NCI-H2081 (cell line): ENCODE measurements at regions not wholly inside any gene's neighbourhood (a gene's known extent, or its start where the extent isn't known, plus 50 kb on each side); places are given as distances from the start of the nearest gene placed in this dataset.

Experiments
- DNase-seq, 2 experiments: peaks; one replicate each; lab custom pipeline; 2025; lab: John Stamatoyannopoulos, UW

GRCh38 chr7:68640103-68640502 lies 958.2 kb upstream of the AUTS2 start:
- DNase-seq: no peak

GRCh38 chr7:68642727-68643126 lies 955.5 kb upstream of the AUTS2 start:
- DNase-seq: no peak

GRCh38 chr7:68663392-68663791 lies 934.9 kb upstream of the AUTS2 start:
- no peak for DNase-seq

GRCh38 chr7:68671046-68671445 lies 927.2 kb upstream of the AUTS2 start:
- no peak for DNase-seq

- no peak for DNase-seq
Measured at GRCh38 chr7:68671671-68672070, 926.6 kb upstream of the AUTS2 start.

GRCh38 chr7:68674826-68675225 lies 923.4 kb upstream of the AUTS2 start:
- DNase-seq: no peak

- DNase-seq: no peak
Measured at GRCh38 chr7:68676813-68677535, 921.3 kb upstream of the AUTS2 start.

- no peak for DNase-seq
Measured at GRCh38 chr7:68678196-68678595, 920.1 kb upstream of the AUTS2 start.

GRCh38 chr7:68679459-68680234 lies 918.6 kb upstream of the AUTS2 start:
- DNase-seq: peak in 1 of 2 experiments; percentile 33

- no peak for DNase-seq
Measured at GRCh38 chr7:68680235-68680872, 917.9 kb upstream of the AUTS2 start.

GRCh38 chr7:68682910-68683309 lies 915.4 kb upstream of the AUTS2 start:
- DNase-seq: peak; percentile 91 to 99

GRCh38 chr7:68684246-68684839 lies 913.9 kb upstream of the AUTS2 start:
- DNase-seq: peak; percentile 69 to 94

GRCh38 chr7:68684996-68685395 lies 913.3 kb upstream of the AUTS2 start:
- peak; percentile 92 to 99 for DNase-seq

GRCh38 chr7:68688416-68689086 lies 909.7 kb upstream of the AUTS2 start:
- DNase-seq: peak; percentile 67 to 93

- DNase-seq: no peak
Measured at GRCh38 chr7:68689087-68689433, 909.2 kb upstream of the AUTS2 start.

GRCh38 chr7:68691261-68692216 lies 906.7 kb upstream of the AUTS2 start:
- no peak for DNase-seq

GRCh38 chr7:68692511-68692910 lies 905.8 kb upstream of the AUTS2 start:
- no peak for DNase-seq

- DNase-seq: no peak
Measured at GRCh38 chr7:68694656-68695055, 903.6 kb upstream of the AUTS2 start.

- no peak for DNase-seq
Measured at GRCh38 chr7:68697796-68698280, 900.4 kb upstream of the AUTS2 start.

- no peak for DNase-seq
Measured at GRCh38 chr7:68699090-68699711, 899.1 kb upstream of the AUTS2 start.
